GM23248 (cell line): ENCODE measurements at regions not wholly inside any gene's neighbourhood (a gene's known extent, or its start where the extent isn't known, plus 50 kb on each side); places are given as distances from the start of the nearest gene placed in this dataset.

Experiments
- DNase-seq: peaks from one replicate; pipeline ENCODE4 v3.0.0-alpha.2; 2015
- H2AFZ ChIP-seq: fragments of 200-600 bp; sonication (generic); 2 replicates; pipeline ENCODE4 v1.6.1; 2016; ENCODE audit warnings: antibody characterized with exemption
- H3F3A ChIP-seq: fragments of 200-600 bp; sonication (generic); 2 replicates; pipeline ENCODE4 v1.6.1; 2016; ENCODE audit warnings: mild to moderate bottlenecking, antibody characterized with exemption, mixed run types; ENCODE audit not compliant: insufficient read depth
- H3K27ac ChIP-seq: fragments of 200-600 bp; sonication (generic); 2 replicates; pipeline ENCODE4 v1.5.1; 2016; ENCODE audit warnings: mild to moderate bottlenecking
- H3K27me3 ChIP-seq: fragments of 200-600 bp; sonication (generic); replicated peaks from 2 replicates; pipeline ENCODE4 v1.6.1; 2016; ENCODE audit warnings: mild to moderate bottlenecking; ENCODE audit not compliant: insufficient read depth
- H3K36me3 ChIP-seq: fragments of 200-600 bp; sonication (generic); 2 replicates; pipeline ENCODE4 v1.6.1; 2016; ENCODE audit warnings: low read depth, mild to moderate bottlenecking
- H3K4me1 ChIP-seq: fragments of 200-600 bp; sonication (generic); 2 replicates; pipeline ENCODE4 v1.6.1; 2016; ENCODE audit warnings: mild to moderate bottlenecking; ENCODE audit not compliant: insufficient read depth
- H3K4me2 ChIP-seq: fragments of 200-600 bp; sonication (generic); one replicate; pipeline ENCODE4 v1.6.1; 2016; ENCODE audit warnings: mild to moderate bottlenecking; ENCODE audit not compliant: unreplicated experiment
- H3K4me3 ChIP-seq: fragments of 200-600 bp; sonication (generic); 2 replicates; pipeline ENCODE4 v1.5.1; 2016; ENCODE audit warnings: mild to moderate bottlenecking
- H3K79me2 ChIP-seq: fragments of 200-600 bp; sonication (generic); 2 replicates; pipeline ENCODE4 v1.6.1; 2016; ENCODE audit warnings: mild to moderate bottlenecking; ENCODE audit not compliant: insufficient read depth
- H3K9ac ChIP-seq: fragments of 200-600 bp; sonication (generic); 2 replicates; pipeline ENCODE4 v1.6.1; 2016; ENCODE audit warnings: mild to moderate bottlenecking
- H3K9me2 ChIP-seq: fragments of 200-600 bp; sonication (generic); 2 replicates; pipeline ENCODE4 v1.6.1; 2016; ENCODE audit warnings: mixed run types, mild to moderate bottlenecking, moderate library complexity; ENCODE audit not compliant: insufficient read depth
- H3K9me3 ChIP-seq: fragments of 200-600 bp; sonication (generic); one replicate; pipeline ENCODE4 v1.6.1; 2017; ENCODE audit warnings: low read depth
- H4K20me1 ChIP-seq: fragments of 200-600 bp; sonication (generic); 2 replicates; pipeline ENCODE4 v1.6.0; 2016; ENCODE audit not compliant: insufficient read depth
- EZH2 ChIP-seq: fragments of 200-600 bp; sonication (generic); IDR thresholded peaks from 2 replicates; pipeline ENCODE4 v1.6.1; 2018; ENCODE audit warnings: antibody characterized with exemption, mild to moderate bottlenecking; ENCODE audit not compliant: insufficient read depth, poor library complexity, severe bottlenecking
- EZH2phosphoT487 ChIP-seq: fragments of 200-600 bp; sonication (generic); IDR thresholded peaks from 2 replicates; pipeline ENCODE4 v1.6.1; 2018; ENCODE audit warnings: antibody characterized with exemption, moderate library complexity, mild to moderate bottlenecking, low read depth; ENCODE audit not compliant: insufficient read depth
- WGBS, 2 experiments: methylation state at CpG; one replicate each; pipeline ENCODE4 v1.1.6; 2015 to 2017; ENCODE audit warnings: low lambda C conversion rate in 2 of 2, low coverage in 1 of 2; ENCODE audit errors: missing lambda C conversion rate in 2 of 2; 5-methylcytosine and 5-hydroxymethylcytosine counted together
- in situ Hi-C: fragments of 300-500 bp; cut with MboI; formaldehyde crosslinking; loops from 2 replicates; pipeline ENCODE4 v1.15.0; 2020

DNA sequence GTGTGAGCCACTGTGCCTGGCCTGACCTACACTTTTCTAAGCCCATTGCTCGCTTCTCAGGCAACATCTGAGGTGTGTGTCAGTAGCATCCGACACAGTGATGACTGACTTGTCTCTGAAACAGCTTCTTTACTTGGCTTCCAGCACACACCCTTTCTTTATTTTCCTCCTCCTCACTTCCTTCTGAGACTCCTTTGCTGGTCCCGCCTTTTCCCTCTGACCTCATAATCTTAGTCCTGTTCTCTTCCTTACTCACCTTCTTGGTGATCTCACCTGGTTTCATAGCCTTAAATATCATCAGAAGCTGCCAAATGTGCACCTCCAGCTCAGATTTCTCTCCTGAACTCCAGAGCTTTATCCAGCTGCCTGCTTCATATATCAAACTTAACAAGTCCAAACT, 66.6 kb upstream of the PELI1 start:
- Histone ChIP-seq H3K4me2 (no peak overlapping the region), H3K9me3 (no peaks in the 10 kb centered on the region), H3K79me2 (no peaks in the 10 kb centered on the region), H3K4me3 (no peak overlapping the region), H3K4me1 (no peaks in the 10 kb centered on the region; the same call in 1 of the 2 replicates), H4K20me1 (no peaks in the 10 kb centered on the region), H2AFZ (no peak overlapping the region), H3K36me3 (no peaks in the 10 kb centered on the region), H3K9ac (no peak overlapping the region), H3K27me3 (0 out of 2 replicates have a peak, but pooled peaks cover 3% of the 10 kb centered on the region), H3K9me2 (no peaks in the 10 kb centered on the region), H3K27ac (no peak overlapping the region), H3F3A (0 out of 2 replicates have a peak, but pooled peaks cover 5% of the 10 kb centered on the region)
- WGBS, 2 experiments, result 81 to 84% methylated on average over 3 of the region's 3 CpGs
- DNase-seq, result no peak
- no peak for TF ChIP-seq EZH2phosphoT487
- no peak for TF ChIP-seq EZH2
- in situ Hi-C loops, result no loop called here

DNA sequence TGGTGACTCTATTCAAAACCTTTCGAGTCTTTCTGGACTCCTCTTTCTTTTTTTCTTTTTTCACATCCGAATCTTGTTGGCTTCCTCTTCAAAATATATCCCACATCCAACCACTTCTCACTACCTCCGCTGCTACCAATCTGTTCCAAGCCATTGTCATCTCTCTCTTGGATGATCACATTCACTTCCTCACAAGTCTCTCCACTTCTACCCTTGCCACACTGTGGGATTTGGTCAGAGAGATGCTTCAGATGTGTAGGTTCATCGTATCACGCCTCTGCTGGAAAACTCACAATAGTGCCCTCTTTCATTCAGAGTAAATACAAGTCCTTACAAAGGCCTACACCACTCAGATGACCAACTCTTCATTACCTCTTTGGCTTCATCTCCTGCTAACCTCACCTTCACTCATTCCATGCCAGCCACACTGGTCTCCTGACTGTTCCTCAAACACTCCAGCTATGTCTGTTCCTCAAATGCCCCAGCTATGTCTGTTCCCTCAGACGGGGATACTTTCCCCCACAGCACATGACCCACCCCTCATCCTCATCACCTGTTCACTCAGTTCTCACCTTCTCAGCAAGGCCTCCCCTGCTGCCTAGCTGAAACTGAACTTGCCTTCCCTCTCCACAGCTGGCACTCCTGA, 67.2 kb upstream of the PELI1 start:
- no peak for DNase-seq
- Histone ChIP-seq H3K79me2 (no peaks in the 10 kb centered on the region), H3K4me2 (no peak overlapping the region), H3K9me3 (no peaks in the 10 kb centered on the region), H3F3A (0 out of 2 replicates have a peak, but pooled peaks cover 5% of the 10 kb centered on the region), H3K27me3 (0 out of 2 replicates have a peak, but pooled peaks cover 3% of the 10 kb centered on the region), H2AFZ (no peak overlapping the region), H3K4me1 (no peaks in the 10 kb centered on the region; the same call in 1 of the 2 replicates), H3K4me3 (no peak overlapping the region), H3K36me3 (no peaks in the 10 kb centered on the region), H3K27ac (no peak overlapping the region), H3K9ac (no peak overlapping the region), H3K9me2 (no peaks in the 10 kb centered on the region), H4K20me1 (no peaks in the 10 kb centered on the region)
- in situ Hi-C loops, result no loop called here
- 88 to 90% methylated on average over 6 of the region's 6 CpGs for WGBS, 2 experiments
- TF ChIP-seq EZH2phosphoT487 (no peak), EZH2 (no peak)

DNA sequence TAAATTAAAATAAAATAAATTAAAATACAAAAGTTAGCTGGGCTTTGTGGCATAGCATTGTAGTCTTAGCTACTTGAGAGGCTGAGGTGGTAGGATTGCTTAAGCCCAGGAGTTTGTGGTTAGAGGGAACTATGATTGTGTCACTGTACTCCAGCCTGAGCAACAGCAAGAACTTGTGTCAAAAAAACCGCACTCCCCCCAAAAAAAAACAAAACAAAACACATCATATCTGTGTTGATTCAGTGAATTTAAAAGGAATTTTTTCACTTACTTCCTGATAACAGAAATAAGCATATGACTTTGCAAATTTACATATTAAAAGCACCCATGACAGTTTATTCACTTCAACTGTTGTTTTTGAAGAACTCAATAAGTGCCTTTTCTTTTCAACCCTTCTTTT, 68.1 kb upstream of the PELI1 start:
- in situ Hi-C loops, result no loop called here
- no peaks in the 10 kb centered on the region; the same call in 1 of the 2 replicates for H3K4me1 ChIP-seq
- H3K4me2 ChIP-seq, result no peak overlapping the region
- H3K36me3 ChIP-seq, result no peaks in the 10 kb centered on the region
- no peaks in the 10 kb centered on the region for H3K9me3 ChIP-seq
- H3F3A ChIP-seq, result 0 out of 2 replicates have a peak, but pooled peaks cover 5% of the 10 kb centered on the region
- no peak overlapping the region for H3K9ac ChIP-seq
- no peaks in the 10 kb centered on the region for H3K9me2 ChIP-seq
- no peaks in the 10 kb centered on the region for H3K79me2 ChIP-seq
- H3K27me3 ChIP-seq, result 0 out of 2 replicates have a peak, but pooled peaks cover 5% of the 10 kb centered on the region
- no peak overlapping the region for H3K27ac ChIP-seq
- no peaks in the 10 kb centered on the region for H4K20me1 ChIP-seq
- TF ChIP-seq EZH2 (no peak), EZH2phosphoT487 (no peak)
- no peak overlapping the region for H3K4me3 ChIP-seq
- 45 to 64% methylated on average over 1 of the region's 1 CpG for WGBS, 2 experiments
- H2AFZ ChIP-seq, result no peak overlapping the region
- peak; percentile 73 for DNase-seq

DNA sequence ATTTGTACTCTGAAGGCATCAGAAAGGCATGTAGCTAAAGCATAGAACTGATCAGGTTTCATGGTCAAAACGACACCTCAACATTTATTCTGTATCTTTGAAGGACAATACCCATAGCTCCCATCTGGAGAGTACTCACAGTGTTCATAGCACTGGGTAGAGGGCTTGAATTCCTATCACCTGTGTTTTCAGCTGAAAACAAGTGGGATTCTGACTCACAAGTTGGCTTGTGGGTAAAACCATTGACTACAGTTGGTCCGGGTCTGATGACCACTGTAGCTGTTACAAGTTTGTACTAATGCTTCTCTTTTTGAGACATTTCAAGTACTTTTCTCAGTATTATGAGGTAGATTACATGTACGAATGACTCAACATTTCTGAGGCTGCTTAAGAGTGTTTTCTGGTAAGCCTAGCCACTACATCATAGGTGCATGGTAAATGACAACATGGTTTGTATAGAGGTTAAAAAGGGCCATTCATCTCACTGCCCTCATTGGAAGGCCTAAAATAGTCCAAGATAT, 68.6 kb upstream of the PELI1 start:
- H3F3A ChIP-seq, result 0 out of 2 replicates have a peak, but pooled peaks cover 5% of the 10 kb centered on the region
- H3K27me3 ChIP-seq, result 0 out of 2 replicates have a peak, but pooled peaks cover 10% of the 10 kb centered on the region
- no peak overlapping the region for H3K27ac ChIP-seq
- no peaks in the 10 kb centered on the region for H3K36me3 ChIP-seq
- no peaks in the 10 kb centered on the region for H3K9me2 ChIP-seq
- H3K4me1 ChIP-seq, result no peaks in the 10 kb centered on the region; the same call in 1 of the 2 replicates
- TF ChIP-seq EZH2phosphoT487 (no peak), EZH2 (no peak)
- peak; percentile 44 for DNase-seq
- in situ Hi-C loops, result no loop called here
- H3K9me3 ChIP-seq, result no peaks in the 10 kb centered on the region
- H3K79me2 ChIP-seq, result no peaks in the 10 kb centered on the region
- H3K4me2 ChIP-seq, result no peak overlapping the region
- 83 to 92% methylated on average over 3 of the region's 3 CpGs for WGBS, 2 experiments
- H3K4me3 ChIP-seq, result no peak overlapping the region
- H2AFZ ChIP-seq, result no peak overlapping the region
- H3K9ac ChIP-seq, result no peak overlapping the region
- no peaks in the 10 kb centered on the region for H4K20me1 ChIP-seq
